ENCODE measurements at regions not wholly inside any gene's neighbourhood (a gene's known extent, or its start where the extent isn't known, plus 50 kb on each side); places are given as distances from the start of the nearest gene placed in this dataset.
A peak's percentile ranks its signal among the peaks of the same experiment; 100 is the strongest.
"Not testable (repeated sequence)": the region's sequence is repeated elsewhere in the genome, so short reads cannot be mapped to it uniquely, and the experiment has no call there.

- H3K4me1 ChIP-seq, result no peaks in the 10 kb centered on the region
- 53 to 67% (median 59%) methylated on average over 7 of the region's 7 CpGs for whole genome bisulfite sequencing, 3 donors
- H3K4me3 ChIP-seq, result no peak overlapping the region
- no peaks in the 10 kb centered on the region for H3K9me3 ChIP-seq
- intact Hi-C loops (cut with DNase I), result no loop called here
- ATAC-seq (no peak), DNase-seq (no peak)
- H3K36me3 ChIP-seq (ENCODE audit: insufficient read depth in 1 of 2, low read depth in 1 of 2), result no peaks in the 10 kb centered on the region
- no peak for TF ChIP-seq CTCF (IDR thresholded peaks at IDR 0.05)
- H3K27me3 ChIP-seq (ENCODE audit: insufficient read depth in 3 of 3, low read length in 2 of 3), result no peaks in the 10 kb centered on the region
- no peak overlapping the region for H3K27ac ChIP-seq
Observed at GRCh38 chr2:2582998-2583545, 252.0 kb upstream of the MYT1L start.

DNA sequence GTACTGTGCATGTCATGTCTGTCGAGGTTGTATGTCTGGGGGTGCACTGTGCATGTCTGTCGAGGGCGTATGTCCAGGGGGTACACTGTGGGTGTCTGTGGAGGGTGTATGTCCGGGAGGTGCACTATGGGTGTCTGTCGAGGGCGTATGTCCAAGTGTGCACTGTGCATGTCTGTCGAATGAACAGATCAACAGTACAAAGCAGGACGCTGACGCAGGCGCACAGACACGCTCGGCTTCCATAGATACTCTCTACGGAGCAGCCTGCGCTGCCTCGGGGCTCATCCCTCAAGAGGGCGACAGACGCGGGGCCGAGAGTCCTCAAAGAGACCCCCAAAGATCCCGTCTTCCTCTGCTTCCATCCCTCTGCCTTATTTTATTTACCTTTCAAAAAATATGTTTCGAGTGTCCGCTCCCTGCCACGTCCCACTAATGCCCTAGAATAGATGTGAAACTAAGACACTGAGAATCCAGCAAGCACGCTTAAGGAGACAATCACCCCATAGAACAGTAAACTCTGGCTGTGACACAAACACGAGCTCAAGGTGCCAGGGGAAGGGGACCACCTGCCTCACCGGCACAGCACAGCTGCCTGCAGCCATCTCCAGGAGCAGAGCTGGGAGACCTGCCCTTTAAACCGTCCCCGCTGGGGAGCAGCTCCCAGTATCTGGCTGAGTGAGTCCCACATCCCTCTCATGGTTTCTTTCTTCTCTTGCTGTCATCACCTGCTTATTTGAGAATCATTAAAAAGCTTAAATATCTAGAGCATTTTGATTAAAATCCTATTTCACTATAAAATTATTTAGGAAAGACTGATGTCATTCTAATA, 250.5 kb upstream of the MYT1L start:
- 74 to 77% (median 74%) methylated on average over 28 of the region's 28 CpGs for WGBS, 3 donors
- Histone ChIP-seq H3K36me3 (ENCODE audit: insufficient read depth in 1 of 2, low read depth in 1 of 2) (no peaks in the 10 kb centered on the region), H3K27ac (no peak overlapping the region), H3K4me1 (peaks cover 6% of the 10 kb centered on the region), H3K9me3 (no peaks in the 10 kb centered on the region), H3K27me3 (ENCODE audit: insufficient read depth in 3 of 3, low read length in 2 of 3) (no peaks in the 10 kb centered on the region), H3K4me3 (no peak overlapping the region)
- ATAC-seq (no peak), DNase-seq (peak in 1 of 2 donors; percentile 30)
- no peak for TF ChIP-seq CTCF (IDR thresholded peaks at IDR 0.05)
- intact Hi-C loops (cut with DNase I), result no loop called here

DNA sequence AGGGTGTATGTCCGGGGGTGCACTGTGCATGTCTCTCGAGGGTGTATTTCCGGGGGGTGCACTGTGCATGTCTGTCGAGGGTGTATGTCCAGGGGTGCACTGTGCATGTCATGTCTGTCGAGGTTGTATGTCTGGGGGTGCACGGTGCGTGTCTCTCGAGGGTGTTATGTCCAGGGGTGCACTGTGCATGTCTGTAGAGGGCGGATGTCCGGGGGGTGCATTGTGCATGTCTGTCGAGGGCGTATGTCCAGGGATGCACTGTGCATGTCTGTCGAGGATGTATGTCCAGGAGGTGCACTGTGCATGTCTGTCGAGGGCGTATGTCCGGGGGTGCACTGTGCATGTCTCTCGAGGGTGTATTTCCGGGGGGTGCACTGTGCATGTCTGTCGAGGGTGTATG, 249.8 kb upstream of the MYT1L start:
- 89 to 92% (median 90%) methylated on average over 19 of the region's 19 CpGs for WGBS, 3 donors
- peak in 1 of 2 donors; percentile 14 for DNase-seq
- H3K27me3 ChIP-seq (ENCODE audit: insufficient read depth in 3 of 3, low read length in 2 of 3); ATAC-seq; H3K4me3 ChIP-seq; intact Hi-C loops (cut with DNase I); H3K4me1 ChIP-seq; H3K36me3 ChIP-seq (ENCODE audit: insufficient read depth in 1 of 2, low read depth in 1 of 2); H3K27ac ChIP-seq; H3K9me3 ChIP-seq: not testable (repeated sequence)

DNA sequence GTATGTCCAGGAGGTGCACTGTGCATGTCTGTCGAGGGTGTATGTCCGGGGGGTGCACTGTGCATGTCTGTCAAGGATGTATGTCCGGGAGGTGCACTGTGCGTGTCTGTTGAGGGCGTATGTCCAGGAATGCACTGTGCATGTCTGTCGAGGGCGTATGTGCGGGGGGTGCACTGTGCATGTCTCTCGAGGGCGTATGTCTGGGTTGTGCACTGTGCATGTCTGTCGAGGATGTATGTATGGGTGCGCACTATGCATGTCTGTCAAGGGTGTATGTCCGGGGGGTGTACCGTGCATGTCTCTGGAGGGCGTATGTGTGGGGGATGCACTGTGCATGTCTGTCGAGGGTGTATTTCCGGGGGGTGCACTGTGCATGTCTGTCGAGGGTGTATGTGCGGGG, 249.3 kb upstream of the MYT1L start:
- 83 to 89% (median 88%) methylated on average over 19 of the region's 19 CpGs for WGBS, 3 donors

More for the DNA sequence above, 249.3 kb upstream of the MYT1L start:
- Histone ChIP-seq H3K27ac (no peak overlapping the region), H3K4me3 (no peak overlapping the region), H3K36me3 (ENCODE audit: insufficient read depth in 1 of 2, low read depth in 1 of 2) (no peaks in the 10 kb centered on the region), H3K27me3 (ENCODE audit: insufficient read depth in 3 of 3, low read length in 2 of 3) (no peaks in the 10 kb centered on the region), H3K9me3 (no peaks in the 10 kb centered on the region), H3K4me1 (peaks cover 6% of the 10 kb centered on the region)
- DNase-seq, result peak in 1 of 2 donors; percentile 23
- intact Hi-C loops (cut with DNase I), result no loop called here
- TF ChIP-seq CTCF (IDR thresholded peaks at IDR 0.05), result no peak
- ATAC-seq, result no peak
